NCI-H1092 (cell line): ENCODE measurements at regions not wholly inside any gene's neighbourhood (a gene's known extent, or its start where the extent isn't known, plus 50 kb on each side); places are given as distances from the start of the nearest gene placed in this dataset.

Experiments used
- DNase-seq: peaks from one replicate; lab custom pipeline; 2025; lab: John Stamatoyannopoulos, UW

GRCh38 chr13:34040863-34041262 is 222.9 kb downstream of the RFC3 start:
- DNase-seq, result no peak

DNA sequence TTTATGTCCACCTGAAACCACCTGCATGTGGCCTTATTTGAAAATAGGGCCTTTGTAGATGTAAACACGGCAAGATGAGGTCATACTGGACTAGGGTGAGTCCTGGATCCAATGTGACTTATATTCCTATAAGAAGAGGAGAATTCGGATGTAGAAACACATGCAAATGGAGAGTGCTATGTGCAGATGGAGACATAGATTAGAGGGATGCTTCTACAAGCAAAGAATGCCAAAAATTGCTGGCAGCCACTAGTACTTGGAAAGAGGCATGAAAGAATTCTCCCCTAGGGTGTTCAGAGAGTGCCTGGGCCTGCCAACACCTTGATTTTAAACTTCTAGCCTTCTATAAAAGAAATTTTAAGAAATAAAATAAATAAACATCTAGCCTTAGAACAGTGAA is 226.1 kb downstream of the RFC3 start:
- no peak for DNase-seq

GRCh38 chr13:34044660-34045080 is 226.7 kb downstream of the RFC3 start:
- no peak for DNase-seq

- no peak for DNase-seq
Measured at GRCh38 chr13:34046457-34046856, 228.5 kb downstream of the RFC3 start.

- DNase-seq, result no peak
Measured at GRCh38 chr13:34048652-34049051, 230.7 kb downstream of the RFC3 start.

GRCh38 chr13:34056733-34057258 is 238.8 kb downstream of the RFC3 start:
- no peak for DNase-seq

- no peak for DNase-seq
Measured at GRCh38 chr13:34064456-34065205, 246.7 kb downstream of the RFC3 start.

DNA sequence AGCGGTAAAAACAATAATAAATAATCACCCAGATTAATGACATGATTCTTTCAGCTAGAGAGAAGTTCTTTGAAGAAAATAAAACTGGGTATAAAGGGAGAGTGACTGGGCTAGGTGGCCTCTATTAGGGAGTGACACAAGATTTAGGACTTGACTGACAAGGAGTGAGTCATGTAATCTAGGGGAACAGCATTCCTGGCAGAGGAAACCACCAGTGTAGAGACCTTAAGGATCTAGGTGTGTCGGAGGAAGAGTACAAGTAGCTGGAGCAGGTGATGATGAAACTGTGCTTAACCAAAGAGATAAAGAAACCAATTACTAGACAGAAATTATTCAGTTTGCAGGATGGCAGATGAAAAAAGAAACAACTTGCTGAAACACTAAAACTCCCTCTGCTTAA is 248.0 kb downstream of the RFC3 start:
- DNase-seq, result no peak

- no peak for DNase-seq
Measured at GRCh38 chr13:34066344-34066743, 248.4 kb downstream of the RFC3 start.

- DNase-seq, result no peak
Measured at GRCh38 chr13:34070006-34070405, 252.1 kb downstream of the RFC3 start.

- no peak for DNase-seq
Measured at GRCh38 chr13:34070544-34071303, 252.8 kb downstream of the RFC3 start.

- DNase-seq, result no peak
Measured at GRCh38 chr13:34076319-34076718, 258.4 kb downstream of the RFC3 start.

DNA sequence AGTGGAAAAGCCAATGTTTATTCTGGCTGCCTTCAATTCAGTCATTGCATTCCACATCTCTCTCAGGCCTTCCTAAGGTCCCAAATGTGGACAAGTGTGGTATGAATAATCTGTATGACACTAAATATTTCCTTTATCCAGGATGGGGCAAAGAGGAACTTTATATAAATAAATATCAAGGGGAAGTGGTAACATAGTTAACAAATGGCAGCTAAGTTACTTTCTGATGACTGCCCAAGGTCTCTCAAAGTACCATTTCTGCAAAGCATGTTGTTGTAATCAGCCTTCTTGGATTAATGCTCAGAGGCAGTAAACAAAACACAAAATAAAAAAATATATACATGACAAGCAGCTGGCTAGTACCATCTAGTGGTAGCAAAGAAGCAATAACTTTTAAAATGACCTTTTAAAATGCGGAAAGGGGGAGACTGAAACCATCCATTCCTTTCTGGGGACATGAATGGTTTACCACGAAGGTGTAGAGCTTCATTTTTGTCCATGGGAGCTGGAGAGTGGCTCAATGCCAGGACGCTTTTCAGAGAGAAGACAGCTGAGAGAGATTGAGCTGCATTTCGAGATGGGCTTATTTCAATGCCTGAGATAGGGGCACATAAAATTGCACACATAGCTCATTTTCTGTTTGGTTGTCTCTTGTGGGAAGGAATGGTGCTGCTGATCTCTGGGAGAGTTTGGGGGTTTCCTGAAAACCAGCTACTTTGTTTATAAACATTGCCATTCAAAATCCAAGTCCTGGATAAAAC is 259.2 kb downstream of the RFC3 start:
- DNase-seq, result no peak

DNA sequence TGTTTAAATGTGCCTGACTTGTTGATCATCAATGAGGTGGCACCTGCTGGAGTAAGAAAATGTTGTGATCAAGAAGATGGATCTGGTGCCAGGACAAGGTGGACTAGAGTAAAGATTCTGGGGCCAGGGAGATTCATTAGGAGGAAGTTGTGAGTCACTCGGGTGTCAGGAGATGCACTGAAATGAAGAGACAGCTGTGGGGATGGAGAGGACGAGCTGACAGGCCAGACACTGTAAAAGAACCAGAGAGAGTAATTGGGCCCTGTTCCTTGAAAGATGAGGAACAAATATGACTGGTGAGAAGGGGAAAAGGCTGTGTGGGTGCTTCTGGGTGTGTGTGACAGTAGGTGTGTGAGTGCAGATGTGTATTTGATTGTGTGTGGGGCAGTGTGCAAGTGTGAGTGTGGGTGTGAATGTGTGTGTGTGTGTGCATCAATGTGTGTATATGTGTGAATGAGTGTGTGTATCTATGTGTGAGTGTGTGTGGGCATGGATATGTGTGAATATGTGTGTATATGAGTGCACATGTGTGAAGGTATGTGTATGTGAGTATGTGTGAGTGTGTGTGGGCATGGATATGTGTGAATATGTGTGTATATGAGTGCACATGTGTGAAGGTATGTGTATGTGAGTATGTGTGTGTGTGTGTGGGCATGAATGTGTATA is 260.5 kb downstream of the RFC3 start:
- no peak for DNase-seq

- no peak for DNase-seq
Measured at GRCh38 chr13:34085204-34085603, 267.3 kb downstream of the RFC3 start.

GRCh38 chr13:34086281-34086680 is 268.3 kb downstream of the RFC3 start:
- DNase-seq, result no peak

GRCh38 chr13:34087791-34088190 is 269.8 kb downstream of the RFC3 start:
- no peak for DNase-seq

- DNase-seq, result no peak
Measured at GRCh38 chr13:34103854-34104253, 285.9 kb downstream of the RFC3 start.

GRCh38 chr13:34104853-34105252 is 286.9 kb downstream of the RFC3 start:
- no peak for DNase-seq

- no peak for DNase-seq
Measured at GRCh38 chr13:34107806-34108205, 289.9 kb downstream of the RFC3 start.

- no peak for DNase-seq
Measured at GRCh38 chr13:34108410-34108809, 290.5 kb downstream of the RFC3 start.

GRCh38 chr13:34114581-34114980 is 296.6 kb downstream of the RFC3 start:
- no peak for DNase-seq
